ENCODE measurements at regions not wholly inside any gene's neighbourhood (a gene's known extent, or its start where the extent isn't known, plus 50 kb on each side); places are given as distances from the start of the nearest gene placed in this dataset.

DNA sequence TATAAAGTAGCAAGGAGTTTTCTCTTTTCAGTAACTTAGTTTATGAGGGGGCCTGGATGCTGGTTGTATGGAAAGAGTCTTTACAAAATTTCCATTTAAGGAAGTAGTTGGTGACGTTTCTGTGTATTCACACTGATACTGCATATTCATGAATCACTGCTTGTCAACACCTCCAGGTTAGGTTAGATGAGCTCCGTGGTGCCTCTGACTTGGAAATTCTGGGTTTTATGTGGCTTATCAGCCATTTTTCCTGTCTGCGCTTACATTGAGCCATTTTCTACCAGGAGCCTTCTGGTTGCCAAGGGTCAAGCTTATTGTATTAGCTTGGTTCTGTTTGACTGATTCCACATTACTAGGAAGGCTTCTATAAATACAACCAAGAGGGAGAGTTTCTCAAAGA, 128.3 kb downstream of the SLC28A3 start:
- no peak for TF ChIP-seq TCF12 (IDR thresholded peaks at IDR 0.05; ENCODE audit: low read depth)
- no peak for TF ChIP-seq TEAD4 (IDR thresholded peaks at IDR 0.05)
- no peak for TF ChIP-seq TAF1 (IDR thresholded peaks at IDR 0.05; ENCODE audit: low read depth)
- TF ChIP-seq, protein P1, sequence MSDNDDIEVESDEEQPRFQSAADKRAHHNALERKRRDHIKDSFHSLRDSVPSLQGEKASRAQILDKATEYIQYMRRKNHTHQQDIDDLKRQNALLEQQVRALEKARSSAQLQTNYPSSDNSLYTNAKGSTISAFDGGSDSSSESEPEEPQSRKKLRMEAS (IDR thresholded peaks at IDR 0.05), result no peak
- TF ChIP-seq, protein P2, sequence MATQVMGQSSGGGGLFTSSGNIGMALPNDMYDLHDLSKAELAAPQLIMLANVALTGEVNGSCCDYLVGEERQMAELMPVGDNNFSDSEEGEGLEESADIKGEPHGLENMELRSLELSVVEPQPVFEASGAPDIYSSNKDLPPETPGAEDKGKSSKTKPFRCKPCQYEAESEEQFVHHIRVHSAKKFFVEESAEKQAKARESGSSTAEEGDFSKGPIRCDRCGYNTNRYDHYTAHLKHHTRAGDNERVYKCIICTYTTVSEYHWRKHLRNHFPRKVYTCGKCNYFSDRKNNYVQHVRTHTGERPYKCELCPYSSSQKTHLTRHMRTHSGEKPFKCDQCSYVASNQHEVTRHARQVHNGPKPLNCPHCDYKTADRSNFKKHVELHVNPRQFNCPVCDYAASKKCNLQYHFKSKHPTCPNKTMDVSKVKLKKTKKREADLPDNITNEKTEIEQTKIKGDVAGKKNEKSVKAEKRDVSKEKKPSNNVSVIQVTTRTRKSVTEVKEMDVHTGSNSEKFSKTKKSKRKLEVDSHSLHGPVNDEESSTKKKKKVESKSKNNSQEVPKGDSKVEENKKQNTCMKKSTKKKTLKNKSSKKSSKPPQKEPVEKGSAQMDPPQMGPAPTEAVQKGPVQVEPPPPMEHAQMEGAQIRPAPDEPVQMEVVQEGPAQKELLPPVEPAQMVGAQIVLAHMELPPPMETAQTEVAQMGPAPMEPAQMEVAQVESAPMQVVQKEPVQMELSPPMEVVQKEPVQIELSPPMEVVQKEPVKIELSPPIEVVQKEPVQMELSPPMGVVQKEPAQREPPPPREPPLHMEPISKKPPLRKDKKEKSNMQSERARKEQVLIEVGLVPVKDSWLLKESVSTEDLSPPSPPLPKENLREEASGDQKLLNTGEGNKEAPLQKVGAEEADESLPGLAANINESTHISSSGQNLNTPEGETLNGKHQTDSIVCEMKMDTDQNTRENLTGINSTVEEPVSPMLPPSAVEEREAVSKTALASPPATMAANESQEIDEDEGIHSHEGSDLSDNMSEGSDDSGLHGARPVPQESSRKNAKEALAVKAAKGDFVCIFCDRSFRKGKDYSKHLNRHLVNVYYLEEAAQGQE (IDR thresholded peaks at IDR 0.05; ENCODE audit: low read depth), result no peak
